AG10803 (cell line): ENCODE measurements at regions not wholly inside any gene's neighbourhood (a gene's known extent, or its start where the extent isn't known, plus 50 kb on each side); places are given as distances from the start of the nearest gene placed in this dataset.

Experiments used
- DNase-seq: peaks from one replicate; pipeline ENCODE4 v3.0.0; 2010; ENCODE audit warnings: low read depth
- H3K4me3 ChIP-seq: 2 replicates; pipeline ENCODE4 v1.5.1; 2011; ENCODE audit warnings: mild to moderate bottlenecking, low read length, control low read depth
- TF ChIP-seq, protein P1 (sequence below): conservative IDR thresholded peaks from 2 replicates; pipeline ENCODE4 v1.5.1; 2011; ENCODE audit warnings: mild to moderate bottlenecking, low read length, control low read depth, inconsistent platforms

GRCh38 chr2:187748958-187749357 lies 194.7 kb upstream of the TFPI start:
- TF ChIP-seq, protein P1, sequence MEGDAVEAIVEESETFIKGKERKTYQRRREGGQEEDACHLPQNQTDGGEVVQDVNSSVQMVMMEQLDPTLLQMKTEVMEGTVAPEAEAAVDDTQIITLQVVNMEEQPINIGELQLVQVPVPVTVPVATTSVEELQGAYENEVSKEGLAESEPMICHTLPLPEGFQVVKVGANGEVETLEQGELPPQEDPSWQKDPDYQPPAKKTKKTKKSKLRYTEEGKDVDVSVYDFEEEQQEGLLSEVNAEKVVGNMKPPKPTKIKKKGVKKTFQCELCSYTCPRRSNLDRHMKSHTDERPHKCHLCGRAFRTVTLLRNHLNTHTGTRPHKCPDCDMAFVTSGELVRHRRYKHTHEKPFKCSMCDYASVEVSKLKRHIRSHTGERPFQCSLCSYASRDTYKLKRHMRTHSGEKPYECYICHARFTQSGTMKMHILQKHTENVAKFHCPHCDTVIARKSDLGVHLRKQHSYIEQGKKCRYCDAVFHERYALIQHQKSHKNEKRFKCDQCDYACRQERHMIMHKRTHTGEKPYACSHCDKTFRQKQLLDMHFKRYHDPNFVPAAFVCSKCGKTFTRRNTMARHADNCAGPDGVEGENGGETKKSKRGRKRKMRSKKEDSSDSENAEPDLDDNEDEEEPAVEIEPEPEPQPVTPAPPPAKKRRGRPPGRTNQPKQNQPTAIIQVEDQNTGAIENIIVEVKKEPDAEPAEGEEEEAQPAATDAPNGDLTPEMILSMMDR: no peak
- no peak overlapping the region for H3K4me3 ChIP-seq

GRCh38 chr2:187749804-187750431 lies 195.7 kb upstream of the TFPI start:
- H3K4me3 ChIP-seq: no peak overlapping the region
- TF ChIP-seq, protein P1: no peak
- DNase-seq: no peak

More at GRCh38 chr2:187748958-187749357, 194.7 kb upstream of the TFPI start:
- DNase-seq: no peak

DNA sequence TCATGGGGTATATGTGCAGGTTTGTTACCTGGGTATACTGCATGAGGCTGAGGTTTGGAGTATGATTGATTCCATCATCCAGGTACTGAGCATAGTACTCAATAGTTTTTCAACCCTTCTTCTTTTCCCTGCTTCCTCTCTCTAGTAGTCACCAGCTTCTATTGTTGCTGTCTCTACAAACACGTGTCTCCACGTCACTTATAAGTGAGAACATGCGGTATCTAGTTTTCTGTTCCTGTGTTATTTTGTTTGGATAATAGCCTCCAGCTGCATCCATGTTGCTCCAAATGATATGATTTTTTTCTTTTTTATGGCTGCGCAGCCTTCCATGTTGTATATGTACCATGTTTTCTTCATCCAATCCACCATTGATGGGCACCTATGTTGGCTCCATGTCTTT lies 214.8 kb upstream of the TFPI start:
- H3K4me3 ChIP-seq: no peak overlapping the region
- TF ChIP-seq, protein P1: no peak
- no peak for DNase-seq

GRCh38 chr2:187769437-187769836 lies 215.2 kb upstream of the TFPI start:
- TF ChIP-seq, protein P1: no peak

DNA sequence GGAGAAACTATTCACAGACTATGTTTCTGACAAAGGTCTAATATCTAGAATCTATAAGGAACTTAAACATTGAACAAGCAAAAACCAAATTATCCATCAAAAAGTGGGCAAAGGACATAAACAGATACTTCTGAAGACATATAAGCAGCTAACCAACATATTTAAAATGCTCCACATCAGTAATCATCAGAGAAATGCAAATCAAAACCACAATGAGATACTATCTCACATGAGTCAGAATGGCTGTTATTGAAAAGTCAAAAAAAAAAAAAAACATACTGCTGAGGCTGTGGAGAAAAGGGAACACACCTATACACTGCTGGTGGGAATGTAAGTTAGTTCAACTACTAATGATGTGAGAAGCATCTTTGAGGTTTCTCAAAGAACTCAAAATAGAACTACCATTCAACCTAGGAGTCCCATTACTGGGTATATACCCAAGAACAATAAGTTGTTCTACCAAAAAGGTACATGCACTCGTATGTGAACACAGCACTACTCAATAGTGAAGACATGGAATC lies 220.4 kb upstream of the TFPI start:
- TF ChIP-seq, protein P1: no peak
- H3K4me3 ChIP-seq: no peak overlapping the region
- DNase-seq: peak; percentile 29

More at GRCh38 chr2:187769437-187769836, 215.2 kb upstream of the TFPI start:
- no peak for DNase-seq
- no peak overlapping the region for H3K4me3 ChIP-seq

DNA sequence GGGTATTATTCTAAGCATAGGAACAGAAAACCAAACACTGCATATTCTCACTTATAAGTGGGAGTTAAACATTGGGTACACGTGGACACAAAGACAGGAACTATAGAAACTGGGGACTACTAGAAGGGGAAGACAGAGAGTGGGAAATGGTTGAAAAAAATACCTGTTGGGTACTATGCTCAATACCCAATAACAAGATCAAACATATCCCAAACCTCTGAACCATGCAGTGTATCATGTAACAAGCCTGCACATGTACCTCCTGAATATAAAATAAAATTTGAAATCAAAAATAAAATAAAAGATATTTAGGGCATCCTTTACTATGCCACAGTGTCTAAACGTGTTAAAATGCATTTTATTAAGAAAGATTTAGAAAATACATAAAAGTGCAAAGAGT lies 221.0 kb upstream of the TFPI start:
- no peak for DNase-seq
- H3K4me3 ChIP-seq: no peak overlapping the region
- TF ChIP-seq, protein P1: no peak

GRCh38 chr2:187775651-187776050 lies 221.4 kb upstream of the TFPI start:
- DNase-seq: no peak
- TF ChIP-seq, protein P1: no peak
- H3K4me3 ChIP-seq: no peak overlapping the region
